Astrocyte (in vitro differentiated cells and primary cell): ENCODE measurements at regions not wholly inside any gene's neighbourhood (a gene's known extent, or its start where the extent isn't known, plus 50 kb on each side); places are given as distances from the start of the nearest gene placed in this dataset.

ENCODE experiments used
- DNase-seq: peaks from one replicate; pipeline ENCODE4 v3.0.0-alpha.2; 2010; ENCODE audit warnings: low read depth
- FAIRE-seq: peaks from 2 replicates; lab custom pipeline; 2011; peaks lifted over from hg19 to GRCh38; lab: Jason Lieb, UNC
- H2AFZ ChIP-seq: 2 replicates; pipeline ENCODE4 v1.6.0; 2012; ENCODE audit warnings: low read depth, low read length, inconsistent platforms
- H3K27ac ChIP-seq: 2 replicates; pipeline ENCODE4 v1.5.1; 2011; ENCODE audit warnings: low read depth, low read length, inconsistent platforms
- H3K27me3 ChIP-seq: 2 replicates; pipeline ENCODE4 v1.6.0; 2011; ENCODE audit warnings: low read length, inconsistent platforms; ENCODE audit not compliant: insufficient read depth
- H3K36me3 ChIP-seq: 2 replicates; pipeline ENCODE4 v1.5.1; 2011; ENCODE audit warnings: low read length, inconsistent platforms; ENCODE audit not compliant: insufficient read depth
- H3K4me1 ChIP-seq: 2 replicates; pipeline ENCODE4 v1.5.1; 2011; ENCODE audit warnings: low read length, inconsistent platforms; ENCODE audit not compliant: insufficient read depth
- H3K4me2 ChIP-seq: 2 replicates; pipeline ENCODE4 v1.6.0; 2012; ENCODE audit warnings: low read length, inconsistent platforms
- H3K4me3 ChIP-seq: 2 replicates; pipeline ENCODE4 v1.5.1; 2011; ENCODE audit warnings: low read depth, mild to moderate bottlenecking, low read length, inconsistent platforms; ENCODE audit not compliant: insufficient read depth
- H3K79me2 ChIP-seq: 2 replicates; pipeline ENCODE4 v1.6.0; 2012; ENCODE audit warnings: mild to moderate bottlenecking, low read length, inconsistent platforms; ENCODE audit not compliant: insufficient read depth
- H3K9ac ChIP-seq: 2 replicates; pipeline ENCODE4 v1.6.0; 2012; ENCODE audit warnings: mild to moderate bottlenecking, low read length, inconsistent platforms
- H3K9me3 ChIP-seq: 2 replicates; pipeline ENCODE4 v1.5.1; 2012; ENCODE audit warnings: low read depth, mild to moderate bottlenecking, low read length, inconsistent platforms; ENCODE audit not compliant: insufficient read depth
- H4K20me1 ChIP-seq: 2 replicates; pipeline ENCODE4 v1.6.0; 2012; ENCODE audit warnings: low read length, inconsistent platforms; ENCODE audit not compliant: insufficient read depth
- H3K27ac Mint-ChIP-seq: one replicate; pipeline ENCODE4 v1.8.0; 2021; ENCODE audit warnings: mild to moderate bottlenecking, mixed read lengths; ENCODE audit not compliant: unreplicated experiment
- H3K27me3 Mint-ChIP-seq: one replicate; pipeline ENCODE4 v1.8.0; 2021; ENCODE audit warnings: low read depth, mixed read lengths; ENCODE audit not compliant: unreplicated experiment
- H3K36me3 Mint-ChIP-seq: one replicate; pipeline ENCODE4 v1.8.0; 2021; ENCODE audit warnings: low read depth, mixed read lengths; ENCODE audit not compliant: unreplicated experiment
- H3K4me1 Mint-ChIP-seq: one replicate; pipeline ENCODE4 v1.8.0; 2021; ENCODE audit warnings: low read depth, mixed read lengths; ENCODE audit not compliant: unreplicated experiment
- H3K4me3 Mint-ChIP-seq: one replicate; pipeline ENCODE4 v1.8.0; 2021; ENCODE audit warnings: mild to moderate bottlenecking, moderate library complexity, mixed read lengths; ENCODE audit not compliant: unreplicated experiment
- H3K9me3 Mint-ChIP-seq: one replicate; pipeline ENCODE4 v1.8.0; 2021; ENCODE audit warnings: mild to moderate bottlenecking, mixed read lengths; ENCODE audit not compliant: unreplicated experiment
- CTCF ChIP-seq: IDR thresholded peaks from 2 replicates; pipeline ENCODE4 v1.5.1; 2011; ENCODE audit warnings: low read depth, mild to moderate bottlenecking, inconsistent platforms, low read length, moderate library complexity; ENCODE audit not compliant: insufficient read depth
- EZH2 ChIP-seq: IDR thresholded peaks from 2 replicates; pipeline ENCODE4 v1.6.1; 2012; ENCODE audit warnings: mild to moderate bottlenecking, low read length, inconsistent platforms; ENCODE audit not compliant: insufficient read depth

- no peak for FAIRE-seq
- peaks cover 1% of the 10 kb centered on the region for H3K4me1 Mint-ChIP-seq
These were observed 142.9 kb upstream of the SH3BP4 start for GRCh38 chr2:234808907-234809306.

GRCh38 chr2:234806818-234807217, 145.0 kb upstream of the SH3BP4 start:
- no peak for TF ChIP-seq CTCF
- no peak for TF ChIP-seq EZH2
- Histone ChIP-seq H3K4me3 (no peak overlapping the region), H3K27me3 (peaks cover 2% of the 10 kb centered on the region), H3K27ac (no peak overlapping the region), H3K9me3 (peaks cover 4% of the 10 kb centered on the region), H3K79me2 (no peaks in the 10 kb centered on the region), H2AFZ (no peak overlapping the region), H3K4me1 (no peaks in the 10 kb centered on the region), H3K9ac (no peak overlapping the region), H4K20me1 (no peaks in the 10 kb centered on the region), H3K36me3 (no peaks in the 10 kb centered on the region), H3K4me2 (no peak overlapping the region)
- Mint-ChIP-seq H3K27ac (no peak overlapping the region), H3K27me3 (peaks cover 32% of the 10 kb centered on the region), H3K4me3 (no peak overlapping the region), H3K36me3 (no peaks in the 10 kb centered on the region), H3K4me1 (no peaks in the 10 kb centered on the region), H3K9me3 (peaks cover 20% of the 10 kb centered on the region)
- DNase-seq (no peak), FAIRE-seq (no peak)

More at GRCh38 chr2:234808907-234809306, 142.9 kb upstream of the SH3BP4 start:
- Mint-ChIP-seq H3K27me3 (peaks cover 43% of the 10 kb centered on the region), H3K27ac (no peak overlapping the region), H3K36me3 (no peaks in the 10 kb centered on the region), H3K9me3 (peaks cover 13% of the 10 kb centered on the region), H3K4me3 (no peak overlapping the region)
- no peaks in the 10 kb centered on the region for H3K36me3 ChIP-seq
- H3K9me3 ChIP-seq, result peaks cover 4% of the 10 kb centered on the region
- H3K4me1 ChIP-seq, result no peaks in the 10 kb centered on the region
- H3K79me2 ChIP-seq, result no peaks in the 10 kb centered on the region
- no peak for TF ChIP-seq CTCF
- TF ChIP-seq EZH2, result no peak
- H3K9ac ChIP-seq, result no peak overlapping the region
- H3K27ac ChIP-seq, result no peak overlapping the region
- no peak for DNase-seq
- H3K4me3 ChIP-seq, result no peak overlapping the region
- H4K20me1 ChIP-seq, result no peaks in the 10 kb centered on the region
- H3K4me2 ChIP-seq, result no peak overlapping the region
- H2AFZ ChIP-seq, result no peak overlapping the region
- H3K27me3 ChIP-seq, result peaks cover 2% of the 10 kb centered on the region

GRCh38 chr2:234805836-234806235, 146.0 kb upstream of the SH3BP4 start:
- H3K4me3 Mint-ChIP-seq, result no peak overlapping the region
- no peak overlapping the region for H3K27ac ChIP-seq
- H3K4me3 ChIP-seq, result no peak overlapping the region
- H3K9me3 ChIP-seq, result peaks cover 4% of the 10 kb centered on the region
- H3K27ac Mint-ChIP-seq, result no peak overlapping the region
- H3K36me3 ChIP-seq, result no peaks in the 10 kb centered on the region
- no peaks in the 10 kb centered on the region for H3K79me2 ChIP-seq
- H3K27me3 ChIP-seq, result peaks cover 2% of the 10 kb centered on the region
- H3K4me2 ChIP-seq, result no peak overlapping the region
- TF ChIP-seq CTCF, result no peak
- no peak for TF ChIP-seq EZH2
- H3K9me3 Mint-ChIP-seq, result peaks cover 20% of the 10 kb centered on the region
- no peaks in the 10 kb centered on the region for H3K4me1 ChIP-seq
- H3K9ac ChIP-seq, result no peak overlapping the region
- no peaks in the 10 kb centered on the region for H3K36me3 Mint-ChIP-seq
- no peaks in the 10 kb centered on the region for H3K4me1 Mint-ChIP-seq
- H4K20me1 ChIP-seq, result no peaks in the 10 kb centered on the region
- H3K27me3 Mint-ChIP-seq, result peaks cover 25% of the 10 kb centered on the region
- FAIRE-seq, result no peak
- DNase-seq, result peak; percentile 73
- no peak overlapping the region for H2AFZ ChIP-seq
